ENCODE measurements at regions not wholly inside any gene's neighbourhood (a gene's known extent, or its start where the extent isn't known, plus 50 kb on each side); places are given as distances from the start of the nearest gene placed in this dataset.
"Not testable (repeated sequence)": the region's sequence is repeated elsewhere in the genome, so short reads cannot be mapped to it uniquely, and the experiment has no call there.

DNA sequence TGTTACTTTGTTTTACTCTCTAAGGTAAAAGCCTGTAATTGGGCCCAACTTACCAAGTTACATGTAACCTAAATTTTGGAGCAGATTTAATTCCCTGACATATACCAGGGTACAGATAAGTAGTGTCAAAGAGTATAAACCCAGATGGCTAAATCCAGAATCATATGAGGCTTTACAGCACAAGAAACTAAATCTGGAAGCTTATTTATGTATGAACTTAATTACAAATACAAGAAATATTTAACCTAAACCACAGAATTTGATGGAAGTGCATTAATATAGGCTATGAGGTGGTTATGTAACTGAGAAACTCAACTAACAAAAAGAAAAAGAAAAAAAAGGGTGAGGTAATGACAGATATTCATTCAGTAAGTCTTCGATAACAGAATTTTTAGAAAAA, 930.2 kb upstream of the ALCAM start:
- Histone ChIP-seq H3K27me3 (ENCODE audit: control insufficient read depth, insufficient read depth, low read length) (no peaks in the 10 kb centered on the region), H3K36me3 (ENCODE audit: control insufficient read depth, insufficient read depth, low read length) (peaks cover 24% of the 10 kb centered on the region; the same call in 1 of the 2 replicates), H3K27ac (ENCODE audit: low read depth, low read length) (peak overlapping the region; percentile 56; the same call in 1 of the 2 replicates), H3K9me3 (ENCODE audit: control insufficient read depth, insufficient read depth, low read depth, low read length) (peaks cover 3% of the 10 kb centered on the region; the same call in 1 of the 2 replicates), H3K4me3 (ENCODE audit: low read depth, low read length) (no peak overlapping the region; the same call in 1 of the 2 replicates), H3K9ac (ENCODE audit: low read length) (no peak overlapping the region), H3K4me1 (ENCODE audit: control insufficient read depth, insufficient read depth, low read length) (peaks cover 33% of the 10 kb centered on the region)

DNA sequence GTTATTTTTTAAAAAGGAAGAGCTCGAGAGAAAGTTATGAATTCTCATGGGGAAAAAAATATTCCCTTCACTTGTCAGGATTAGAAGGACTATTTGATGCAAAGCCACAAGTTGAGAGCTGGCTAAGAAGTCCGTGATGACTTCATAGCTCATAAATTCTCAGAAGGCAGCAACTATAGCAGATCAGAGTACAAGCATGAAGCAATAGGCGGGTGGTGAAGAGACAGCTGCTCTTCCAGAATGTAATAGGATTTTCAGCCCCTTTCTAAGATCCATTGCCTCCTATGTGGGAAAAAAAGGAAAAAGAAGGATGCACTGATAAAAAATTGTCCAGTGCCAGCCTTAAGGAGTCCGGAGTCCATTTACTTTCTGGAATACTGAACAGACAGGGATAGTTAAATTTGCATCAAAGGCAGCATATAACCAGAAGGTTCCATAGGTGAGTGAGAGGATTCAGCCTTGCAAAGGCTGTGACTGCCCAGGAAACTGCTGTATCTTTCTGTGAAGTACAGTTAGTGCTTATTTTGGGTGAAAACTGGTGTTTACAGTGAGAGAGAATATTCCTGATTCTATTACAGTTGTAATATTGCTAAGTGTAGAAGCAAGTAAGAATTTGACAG, 929.5 kb upstream of the ALCAM start:
- peak overlapping the region; percentile 46 for H3K9ac ChIP-seq (ENCODE audit: low read length)
- peak overlapping the region; percentile 56 for H3K27ac ChIP-seq (ENCODE audit: low read depth, low read length)
- H3K36me3 ChIP-seq (ENCODE audit: control insufficient read depth, insufficient read depth, low read length): peaks cover 24% of the 10 kb centered on the region; the same call in 1 of the 2 replicates
- H3K4me1 ChIP-seq (ENCODE audit: control insufficient read depth, insufficient read depth, low read length): peaks cover 33% of the 10 kb centered on the region
- no peaks in the 10 kb centered on the region for H3K27me3 ChIP-seq (ENCODE audit: control insufficient read depth, insufficient read depth, low read length)
- H3K9me3 ChIP-seq (ENCODE audit: control insufficient read depth, insufficient read depth, low read depth, low read length): peaks cover 3% of the 10 kb centered on the region; the same call in 1 of the 2 replicates
- peak overlapping the region; percentile 41; the same call in 1 of the 2 replicates for H3K4me3 ChIP-seq (ENCODE audit: low read depth, low read length)

- peak overlapping the region; percentile 56 for H3K27ac ChIP-seq (ENCODE audit: low read depth, low read length)
- H3K9me3 ChIP-seq (ENCODE audit: control insufficient read depth, insufficient read depth, low read depth, low read length): peaks cover 3% of the 10 kb centered on the region; the same call in 1 of the 2 replicates
- H3K36me3 ChIP-seq (ENCODE audit: control insufficient read depth, insufficient read depth, low read length): peaks cover 24% of the 10 kb centered on the region; the same call in 1 of the 2 replicates
- no peaks in the 10 kb centered on the region for H3K27me3 ChIP-seq (ENCODE audit: control insufficient read depth, insufficient read depth, low read length)
- H3K4me1 ChIP-seq (ENCODE audit: control insufficient read depth, insufficient read depth, low read length): peaks cover 33% of the 10 kb centered on the region
- peak overlapping the region; percentile 41; the same call in 1 of the 2 replicates for H3K4me3 ChIP-seq (ENCODE audit: low read depth, low read length)
- peak overlapping the region; percentile 46 for H3K9ac ChIP-seq (ENCODE audit: low read length)
These were observed 928.8 kb upstream of the ALCAM start for GRCh38 chr3:104437891-104438290.

DNA sequence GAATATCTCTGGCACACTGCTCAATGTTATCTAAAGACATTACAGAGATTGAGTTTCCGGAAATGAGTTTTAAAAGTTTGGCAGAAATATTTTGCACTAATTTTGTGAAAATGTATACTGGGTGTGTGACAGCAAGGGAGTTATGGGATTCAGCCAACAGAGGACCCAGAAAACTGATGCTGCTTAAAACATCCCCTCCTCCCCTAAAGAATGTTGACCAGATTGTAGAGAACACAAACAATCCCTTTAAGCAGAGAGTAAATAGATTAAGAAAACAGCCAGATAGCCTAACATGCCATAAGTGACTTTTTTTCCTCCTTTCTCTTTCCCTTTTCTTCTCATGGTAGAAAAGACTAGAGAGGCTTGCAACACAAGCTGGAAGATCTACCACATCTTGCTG, 928.0 kb upstream of the ALCAM start:
- Histone ChIP-seq H3K9ac (ENCODE audit: low read length) (peak overlapping the region; percentile 78), H3K36me3 (ENCODE audit: control insufficient read depth, insufficient read depth, low read length) (peaks cover 18% of the 10 kb centered on the region; the same call in 1 of the 2 replicates), H3K27ac (ENCODE audit: low read depth, low read length) (peak overlapping the region; percentile 87), H3K9me3 (ENCODE audit: control insufficient read depth, insufficient read depth, low read depth, low read length) (peaks cover under 1% of the 10 kb centered on the region; the same call in 1 of the 2 replicates), H3K27me3 (ENCODE audit: control insufficient read depth, insufficient read depth, low read length) (no peaks in the 10 kb centered on the region), H3K4me3 (ENCODE audit: low read depth, low read length) (peak overlapping the region; percentile 41; the same call in 1 of the 2 replicates), H3K4me1 (ENCODE audit: control insufficient read depth, insufficient read depth, low read length) (peaks cover 33% of the 10 kb centered on the region)

DNA sequence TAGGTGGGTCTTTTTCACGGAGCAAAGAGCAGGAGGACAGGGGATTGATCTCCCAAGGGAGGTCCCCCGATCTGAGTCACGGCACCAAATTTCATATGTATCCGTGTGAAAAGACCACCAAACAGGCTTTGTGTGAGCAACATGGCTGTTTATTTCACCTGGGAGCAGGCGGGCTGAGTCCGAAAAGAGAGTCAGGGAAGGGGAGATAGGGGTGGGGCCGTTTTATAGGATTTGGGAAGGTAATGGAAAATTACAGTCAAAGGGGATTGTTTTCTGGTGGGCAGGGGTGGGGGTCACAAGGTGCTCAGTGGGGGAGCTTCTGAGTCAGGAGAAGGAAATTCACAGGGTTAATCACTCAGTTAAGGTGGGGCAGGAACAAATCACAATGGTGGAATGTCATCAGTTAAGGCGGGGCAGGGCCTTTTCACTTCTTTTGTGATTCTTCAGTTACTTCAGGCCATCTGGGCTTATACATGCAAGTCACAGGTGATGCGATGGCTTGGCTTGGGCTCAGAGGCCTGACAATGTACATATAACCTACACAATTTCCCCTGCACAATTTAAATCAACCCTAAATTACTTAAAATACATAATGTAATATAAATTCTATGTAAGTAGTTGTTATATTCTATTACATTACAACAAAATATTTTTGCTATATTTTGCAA, 921.3 kb upstream of the ALCAM start:
- H3K27ac ChIP-seq (ENCODE audit: low read depth, low read length): peak overlapping the region; percentile 87; the same call in 1 of the 2 replicates
- not testable (repeated sequence) for H3K27me3 ChIP-seq (ENCODE audit: control insufficient read depth, insufficient read depth, low read length); H3K4me1 ChIP-seq (ENCODE audit: control insufficient read depth, insufficient read depth, low read length)
- H3K4me3 ChIP-seq (ENCODE audit: low read depth, low read length): peak overlapping the region; percentile 71
- H3K36me3 ChIP-seq (ENCODE audit: control insufficient read depth, insufficient read depth, low read length): peaks cover 27% of the 10 kb centered on the region; the same call in 1 of the 2 replicates
- peak overlapping the region; percentile 99 for H3K9ac ChIP-seq (ENCODE audit: low read length)
- peaks cover 21% of the 10 kb centered on the region for H3K9me3 ChIP-seq (ENCODE audit: control insufficient read depth, insufficient read depth, low read depth, low read length)

GRCh38 chr3:104447681-104448080, 919.0 kb upstream of the ALCAM start:
- Histone ChIP-seq H3K27me3 (ENCODE audit: control insufficient read depth, insufficient read depth, low read length) (no peaks in the 10 kb centered on the region; the same call in 1 of the 2 replicates), H3K4me1 (ENCODE audit: control insufficient read depth, insufficient read depth, low read length) (peaks cover 4% of the 10 kb centered on the region; the same call in 1 of the 2 replicates), H3K36me3 (ENCODE audit: control insufficient read depth, insufficient read depth, low read length) (peaks cover 27% of the 10 kb centered on the region; the same call in 1 of the 2 replicates), H3K27ac (ENCODE audit: low read depth, low read length) (no peak overlapping the region), H3K4me3 (ENCODE audit: low read depth, low read length) (no peak overlapping the region), H3K9ac (ENCODE audit: low read length) (no peak overlapping the region), H3K9me3 (ENCODE audit: control insufficient read depth, insufficient read depth, low read depth, low read length) (peaks cover 33% of the 10 kb centered on the region)

- H3K27ac ChIP-seq (ENCODE audit: low read depth, low read length): no peak overlapping the region
- H3K9me3 ChIP-seq (ENCODE audit: control insufficient read depth, insufficient read depth, low read depth, low read length): peaks cover 30% of the 10 kb centered on the region; the same call in 1 of the 2 replicates
- H3K4me3 ChIP-seq (ENCODE audit: low read depth, low read length): no peak overlapping the region
These were observed 914.0 kb upstream of the ALCAM start for GRCh38 chr3:104452697-104453096.

GRCh38 chr3:104458657-104459056, 908.1 kb upstream of the ALCAM start:
- Histone ChIP-seq H3K9ac (ENCODE audit: low read length) (no peak overlapping the region), H3K27me3 (ENCODE audit: control insufficient read depth, insufficient read depth, low read length) (no peaks in the 10 kb centered on the region), H3K27ac (ENCODE audit: low read depth, low read length) (no peak overlapping the region)

More at GRCh38 chr3:104452697-104453096, 914.0 kb upstream of the ALCAM start:
- no peaks in the 10 kb centered on the region for H3K4me1 ChIP-seq (ENCODE audit: control insufficient read depth, insufficient read depth, low read length)
- peaks cover 17% of the 10 kb centered on the region; the same call in 1 of the 2 replicates for H3K36me3 ChIP-seq (ENCODE audit: control insufficient read depth, insufficient read depth, low read length)
- H3K27me3 ChIP-seq (ENCODE audit: control insufficient read depth, insufficient read depth, low read length): no peaks in the 10 kb centered on the region
- H3K9ac ChIP-seq (ENCODE audit: low read length): no peak overlapping the region

DNA sequence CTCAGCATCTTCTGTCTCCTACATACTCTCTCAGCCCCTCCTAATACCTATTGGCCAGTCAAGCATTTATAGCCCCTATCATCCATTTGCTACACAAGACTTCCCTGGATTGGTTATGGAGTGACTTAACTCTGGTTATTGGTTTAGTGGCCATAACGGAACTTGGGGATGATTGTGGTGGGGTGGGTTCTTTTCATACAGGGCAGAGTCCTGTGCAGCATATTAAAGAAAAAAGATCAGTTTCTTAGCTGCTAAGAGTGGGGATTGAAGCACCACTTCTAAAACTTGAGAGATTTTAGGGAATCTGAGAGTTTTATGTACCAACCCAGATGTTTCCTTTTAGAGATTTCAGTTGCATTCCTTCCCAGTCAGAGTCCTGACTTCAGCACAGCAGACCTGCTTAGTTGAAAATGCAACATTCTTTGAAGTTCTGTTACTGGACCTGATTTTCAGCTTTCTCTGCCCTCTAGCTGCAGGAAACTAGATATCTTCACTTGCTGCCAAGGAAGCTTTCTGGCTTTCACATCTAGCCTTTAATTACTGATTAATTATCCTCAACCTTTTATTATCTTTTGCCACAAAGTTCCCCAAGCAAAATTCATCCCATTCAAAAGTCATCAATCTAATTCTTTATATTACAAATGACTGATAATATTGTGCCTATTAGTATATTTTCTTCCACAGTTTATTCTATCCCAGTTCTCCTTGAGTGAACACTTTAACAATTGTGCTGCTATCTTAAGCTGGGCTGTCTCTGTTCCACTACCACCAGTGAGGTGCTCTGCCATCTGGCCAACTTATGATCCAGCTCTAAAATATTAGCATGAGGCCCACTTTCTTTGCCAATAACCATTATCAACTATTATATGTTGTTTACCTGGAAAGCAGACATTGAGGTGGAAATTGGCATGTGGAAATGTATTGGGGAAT, 906.0 kb upstream of the ALCAM start:
- H3K9ac ChIP-seq (ENCODE audit: low read length): no peak overlapping the region

More at GRCh38 chr3:104458657-104459056, 908.1 kb upstream of the ALCAM start:
- H3K36me3 ChIP-seq (ENCODE audit: control insufficient read depth, insufficient read depth, low read length): no peaks in the 10 kb centered on the region
- H3K4me1 ChIP-seq (ENCODE audit: control insufficient read depth, insufficient read depth, low read length): peaks cover 16% of the 10 kb centered on the region; the same call in 1 of the 2 replicates
- peaks cover under 1% of the 10 kb centered on the region; the same call in 1 of the 2 replicates for H3K9me3 ChIP-seq (ENCODE audit: control insufficient read depth, insufficient read depth, low read depth, low read length)
- H3K4me3 ChIP-seq (ENCODE audit: low read depth, low read length): no peak overlapping the region

GRCh38 chr3:104461431-104461830, 905.3 kb upstream of the ALCAM start:
- Histone ChIP-seq H3K4me3 (ENCODE audit: low read depth, low read length) (no peak overlapping the region; the same call in 1 of the 2 replicates), H3K27me3 (ENCODE audit: control insufficient read depth, insufficient read depth, low read length) (no peaks in the 10 kb centered on the region), H3K27ac (ENCODE audit: low read depth, low read length) (peak overlapping the region; percentile 31; the same call in 1 of the 2 replicates), H3K4me1 (ENCODE audit: control insufficient read depth, insufficient read depth, low read length) (peaks cover 16% of the 10 kb centered on the region; the same call in 1 of the 2 replicates), H3K9me3 (ENCODE audit: control insufficient read depth, insufficient read depth, low read depth, low read length) (peaks cover 6% of the 10 kb centered on the region; the same call in 1 of the 2 replicates), H3K36me3 (ENCODE audit: control insufficient read depth, insufficient read depth, low read length) (no peaks in the 10 kb centered on the region), H3K9ac (ENCODE audit: low read length) (no peak overlapping the region)

More for the DNA sequence above, 906.0 kb upstream of the ALCAM start:
- no peaks in the 10 kb centered on the region for H3K27me3 ChIP-seq (ENCODE audit: control insufficient read depth, insufficient read depth, low read length)
- H3K4me1 ChIP-seq (ENCODE audit: control insufficient read depth, insufficient read depth, low read length): peaks cover 16% of the 10 kb centered on the region; the same call in 1 of the 2 replicates
- no peaks in the 10 kb centered on the region for H3K36me3 ChIP-seq (ENCODE audit: control insufficient read depth, insufficient read depth, low read length)
- H3K4me3 ChIP-seq (ENCODE audit: low read depth, low read length): no peak overlapping the region; the same call in 1 of the 2 replicates
- H3K27ac ChIP-seq (ENCODE audit: low read depth, low read length): peak overlapping the region; percentile 31; the same call in 1 of the 2 replicates
- H3K9me3 ChIP-seq (ENCODE audit: control insufficient read depth, insufficient read depth, low read depth, low read length): peaks cover 6% of the 10 kb centered on the region; the same call in 1 of the 2 replicates
